Activated CD4-positive, alpha-beta T cell treated with anti-CD3 and anti-CD28 coated beads, Interleukin-2, amount 50 U/mL, for 24 hours (primary cell): ENCODE measurements at regions not wholly inside any gene's neighbourhood (a gene's known extent, or its start where the extent isn't known, plus 50 kb on each side); places are given as distances from the start of the nearest gene placed in this dataset.
"Not testable (repeated sequence)": the region's sequence is repeated elsewhere in the genome, so short reads cannot be mapped to it uniquely, and the experiment has no call there.

Experiments used
- DNase-seq, 2 donors: peaks; one replicate each; pipeline ENCODE4 v3.0.0-alpha.2; 2020; ENCODE audit warnings: low read depth in 1 of 2, low spot score in 1 of 2

DNA sequence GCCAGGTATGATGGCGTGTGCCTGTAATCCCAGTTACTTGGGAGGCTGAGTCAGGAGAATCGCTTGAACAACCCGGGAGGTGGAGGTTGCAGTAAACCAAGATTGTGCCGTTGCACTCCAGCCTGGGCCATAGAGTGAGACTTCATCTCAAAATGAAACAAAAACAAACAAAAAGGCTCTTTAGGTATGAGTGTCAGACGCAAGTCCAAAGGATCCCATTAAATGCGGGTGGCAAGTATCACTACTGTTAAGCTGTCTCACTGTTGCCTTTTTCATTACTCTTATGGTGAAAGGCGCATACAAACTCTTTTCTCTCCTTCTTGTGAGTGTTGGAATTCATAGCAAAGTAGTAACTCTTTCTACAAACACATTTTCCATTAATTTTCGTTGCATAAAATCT lies 688.5 kb upstream of the CHD1 start:
- no peak for DNase-seq

DNA sequence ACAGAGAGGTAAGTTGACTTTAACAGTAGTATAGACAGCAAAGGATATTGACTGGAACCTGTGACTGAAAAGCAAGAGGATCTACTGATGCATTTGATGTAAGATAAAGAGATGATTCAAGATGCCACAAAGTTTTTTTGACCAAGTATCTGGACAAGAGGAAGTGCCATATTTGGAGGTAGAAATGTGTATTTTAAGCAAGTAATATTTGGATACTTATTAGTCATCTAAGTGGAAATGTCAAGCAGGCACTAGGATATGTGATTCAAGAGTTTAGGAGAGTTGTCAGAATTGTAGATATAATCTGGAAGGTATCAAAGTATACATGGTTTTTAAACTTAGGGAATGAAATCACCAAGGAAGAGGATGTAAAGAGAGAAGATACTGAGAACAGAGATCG lies 686.1 kb upstream of the CHD1 start:
- no peak for DNase-seq

DNA sequence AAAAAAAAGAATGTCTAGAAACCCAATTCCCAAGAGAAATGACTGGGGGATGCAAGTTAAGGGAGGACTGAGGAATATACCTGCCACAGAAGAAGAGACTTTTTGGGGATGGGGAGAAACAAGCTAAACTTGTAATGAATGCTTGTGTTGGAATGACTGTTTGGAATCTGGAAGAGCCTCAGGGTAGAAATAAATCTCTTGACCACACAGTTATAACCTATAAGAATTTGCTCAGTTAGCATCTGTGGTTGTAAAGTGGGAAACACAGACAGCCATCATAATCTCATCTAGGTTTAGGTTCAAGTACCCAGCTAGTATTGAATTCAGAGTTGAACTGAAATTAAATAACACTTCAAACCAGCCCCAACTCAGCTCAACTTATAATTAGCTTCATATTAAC lies 678.3 kb upstream of the CHD1 start:
- no peak for DNase-seq

DNA sequence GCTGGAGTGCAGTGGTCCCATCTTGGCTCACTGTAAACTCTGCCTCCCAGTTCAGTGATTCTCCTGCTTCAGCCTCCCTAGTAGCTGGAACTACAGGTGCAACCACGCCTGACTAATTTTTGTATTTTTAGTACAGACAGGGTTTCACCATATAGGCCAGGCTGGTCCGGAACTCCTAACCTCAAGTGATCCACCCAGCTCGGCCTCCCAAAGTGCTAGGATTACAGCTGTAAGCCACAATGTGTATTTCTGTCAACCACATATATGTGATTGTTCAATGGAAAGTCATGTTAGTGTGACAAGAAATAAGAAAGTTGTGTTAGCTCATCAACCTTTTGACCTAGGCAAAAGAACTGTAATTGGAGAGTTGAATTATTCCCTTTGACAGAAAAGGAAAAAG lies 677.1 kb upstream of the CHD1 start:
- DNase-seq, result no peak

DNA sequence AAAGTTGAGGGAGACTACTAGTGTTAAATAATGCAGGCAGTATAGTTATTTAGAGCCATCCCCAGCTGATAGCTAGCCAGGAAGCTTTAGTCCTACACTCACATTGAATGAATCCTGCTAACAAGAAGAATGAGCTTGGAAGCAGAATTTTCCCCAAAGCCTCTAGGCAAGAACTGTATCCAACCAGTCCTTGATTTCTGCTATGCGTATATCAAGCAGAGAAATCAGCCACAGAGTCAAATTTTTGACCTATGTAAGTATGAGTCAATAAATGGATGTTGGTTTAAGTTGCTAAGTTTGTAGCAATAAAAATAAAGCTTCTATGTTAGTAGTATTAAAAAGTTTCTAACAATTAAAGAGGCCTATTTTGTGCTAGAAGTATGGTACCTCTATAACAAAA lies 672.1 kb upstream of the CHD1 start:
- DNase-seq, result no peak

DNA sequence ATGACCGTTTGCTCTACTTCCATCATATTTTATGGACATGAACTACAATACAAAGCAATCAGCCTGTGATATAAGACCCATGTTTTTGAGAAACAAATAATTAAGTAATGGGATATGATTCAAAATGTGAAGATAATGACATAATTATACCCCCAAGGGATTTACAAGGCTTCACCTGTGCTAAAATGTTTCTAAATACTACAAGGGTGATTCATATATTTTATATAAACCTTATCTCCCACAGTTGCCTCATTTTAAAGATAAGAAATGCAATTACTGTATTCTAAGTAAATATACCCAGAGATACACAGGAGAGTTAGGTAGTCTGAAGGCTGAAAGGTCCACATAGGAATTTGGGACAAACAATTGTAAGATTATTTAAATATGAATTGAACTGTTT lies 662.0 kb upstream of the CHD1 start:
- DNase-seq, result no peak

DNA sequence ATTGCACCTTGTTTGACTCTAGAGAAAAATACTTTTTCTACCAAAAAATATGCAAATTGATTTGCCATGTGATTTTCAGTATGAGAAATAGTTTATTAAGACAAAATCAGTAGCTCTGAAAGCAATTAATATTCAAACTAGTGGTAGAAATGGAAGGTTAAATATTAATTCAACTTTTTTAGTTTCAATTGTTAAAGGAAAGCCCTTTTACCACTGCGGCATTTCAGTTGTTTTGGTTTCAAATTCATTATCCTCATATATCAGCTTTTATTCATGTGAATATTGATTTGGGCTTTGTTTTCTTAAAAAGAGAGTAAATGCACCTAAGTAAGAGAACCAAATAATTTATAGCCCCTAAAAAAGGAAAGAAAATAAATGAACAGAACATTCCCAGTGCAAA lies 660.6 kb upstream of the CHD1 start:
- DNase-seq, result no peak

DNA sequence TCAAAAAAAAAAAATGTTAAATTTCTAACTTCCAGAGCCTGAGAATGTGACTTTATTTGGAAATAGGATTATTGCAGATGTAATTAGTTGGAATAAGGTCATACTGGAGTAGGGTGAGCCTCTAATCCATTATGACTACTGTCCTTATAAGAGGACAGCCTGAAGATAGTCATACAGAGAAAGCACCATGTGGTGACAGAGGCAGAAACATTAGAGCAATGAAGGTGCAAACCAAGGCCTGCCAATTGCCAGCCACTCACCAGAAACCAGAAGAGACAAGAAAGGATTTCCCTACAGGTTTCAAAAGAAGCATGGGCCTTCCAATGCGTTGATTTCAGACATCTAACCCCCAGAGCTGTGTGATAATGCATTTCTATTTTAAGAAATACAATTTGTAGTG lies 659.2 kb upstream of the CHD1 start:
- no peak for DNase-seq

DNA sequence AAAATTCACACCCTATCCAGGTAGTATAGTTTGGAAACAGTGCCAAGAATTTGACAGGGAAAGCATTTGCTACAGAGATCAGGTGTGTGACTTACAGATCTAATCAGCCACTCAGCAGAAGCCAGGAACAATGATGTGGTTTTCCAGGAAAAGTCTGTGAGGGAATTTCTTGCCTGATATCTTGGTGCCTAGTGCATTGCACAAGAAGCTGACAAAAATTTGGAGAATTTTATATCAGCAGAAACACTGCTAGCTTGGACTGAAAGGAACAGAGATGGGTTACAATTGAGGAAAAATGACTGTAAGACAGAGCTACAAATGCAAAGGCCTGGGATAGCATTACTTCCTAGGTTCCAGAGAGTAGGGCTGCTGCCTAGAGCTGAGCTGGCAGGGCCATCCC lies 658.1 kb upstream of the CHD1 start:
- DNase-seq, result no peak

DNA sequence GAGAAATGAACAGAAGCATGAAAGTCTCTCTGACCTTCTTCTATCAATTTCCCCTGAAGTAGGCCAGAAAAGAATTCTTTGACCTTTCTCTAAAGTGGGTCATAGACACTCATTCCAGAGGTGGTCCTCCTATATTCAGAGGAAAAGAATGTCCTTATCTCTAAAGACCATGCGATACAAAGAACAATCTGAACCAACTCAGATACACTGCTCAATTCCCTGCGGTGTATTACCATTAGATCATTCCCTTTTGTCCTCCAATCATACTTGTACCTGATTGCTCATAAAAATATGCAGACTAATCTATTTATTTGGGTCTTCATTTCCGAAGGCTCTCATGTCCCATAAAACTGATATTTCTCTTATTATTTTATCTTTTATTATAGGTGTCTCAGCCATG lies 652.4 kb upstream of the CHD1 start:
- DNase-seq, result not testable (repeated sequence)

DNA sequence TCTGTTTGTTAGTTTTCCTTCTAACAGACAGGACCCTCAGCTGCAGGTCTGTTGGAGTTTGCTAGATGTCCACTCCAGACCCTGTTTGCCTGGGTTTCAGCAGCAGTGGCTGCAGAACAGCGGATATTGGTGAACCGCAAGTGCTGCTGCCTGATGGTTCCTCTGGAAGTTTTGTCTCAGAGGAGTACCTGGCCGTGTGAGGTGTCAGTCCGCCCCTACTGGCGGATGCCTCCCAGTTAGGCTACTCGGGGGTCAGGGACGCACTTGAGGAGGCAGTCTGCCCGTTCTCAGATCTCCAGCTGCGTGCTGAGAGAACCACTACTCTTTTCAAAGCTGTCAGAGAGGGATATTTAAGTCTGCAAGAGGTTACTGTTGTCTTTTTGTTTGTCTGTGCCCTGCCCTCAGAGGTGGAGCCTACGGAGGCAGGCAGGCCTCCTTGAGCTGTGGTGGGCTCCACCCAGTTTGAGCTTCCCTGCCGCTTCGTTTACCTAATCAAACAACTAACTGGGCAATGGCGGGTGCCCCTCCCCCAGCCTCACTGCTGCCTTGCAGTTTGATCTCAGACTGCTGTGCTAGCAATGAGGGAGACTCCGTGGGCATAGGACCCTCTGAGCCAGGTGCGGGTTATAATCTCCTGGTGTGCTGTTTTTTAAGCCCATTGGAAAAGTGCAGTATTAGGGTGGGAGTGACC lies 634.3 kb upstream of the CHD1 start:
- DNase-seq, result not testable (repeated sequence)

DNA sequence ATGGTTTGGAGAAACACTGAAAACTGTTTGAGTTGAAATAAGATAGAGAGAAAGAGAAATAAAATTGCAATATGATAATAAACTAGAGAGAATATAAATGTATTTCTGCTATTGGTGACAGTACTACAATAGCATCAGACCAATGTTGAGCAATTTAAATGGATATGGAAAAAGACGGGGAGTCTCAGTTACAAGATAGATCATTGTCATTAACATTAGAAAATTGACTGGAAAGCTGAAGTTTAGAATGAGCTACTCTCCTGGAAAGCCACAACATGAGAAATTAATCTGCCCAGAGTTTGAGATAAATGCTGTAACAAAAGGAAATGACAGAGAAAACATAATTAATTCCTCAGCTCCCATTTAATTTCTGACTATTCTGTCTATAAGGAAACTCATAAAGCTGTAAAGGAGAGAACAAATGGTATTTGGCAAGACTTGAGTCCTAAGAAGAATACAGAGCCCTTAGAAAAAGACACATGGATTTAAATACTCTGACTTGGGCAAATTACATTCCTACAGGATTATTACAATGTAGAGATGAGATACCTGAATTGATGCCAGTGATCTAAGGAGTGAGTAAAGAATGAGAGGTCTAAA lies 624.5 kb upstream of the CHD1 start:
- no peak for DNase-seq

DNA sequence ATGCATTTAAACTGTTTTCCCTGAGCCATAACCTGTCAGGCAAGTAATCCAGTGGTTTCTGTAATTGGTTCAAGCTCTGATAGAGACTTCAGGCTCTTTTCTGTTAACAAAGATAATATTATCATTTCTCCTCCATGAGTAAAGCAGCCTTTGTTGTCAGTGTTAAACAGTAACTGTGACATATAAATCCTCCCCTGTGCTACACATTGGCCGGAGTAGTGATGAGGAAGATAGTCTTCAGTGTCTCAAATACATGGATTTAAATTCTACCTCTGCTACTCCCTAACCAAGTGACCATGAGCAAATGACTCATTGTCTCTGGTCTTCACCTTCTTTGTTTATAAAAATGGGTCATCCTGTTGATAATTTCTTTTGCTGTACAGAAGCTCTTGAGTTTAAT lies 615.5 kb upstream of the CHD1 start:
- no peak for DNase-seq

DNA sequence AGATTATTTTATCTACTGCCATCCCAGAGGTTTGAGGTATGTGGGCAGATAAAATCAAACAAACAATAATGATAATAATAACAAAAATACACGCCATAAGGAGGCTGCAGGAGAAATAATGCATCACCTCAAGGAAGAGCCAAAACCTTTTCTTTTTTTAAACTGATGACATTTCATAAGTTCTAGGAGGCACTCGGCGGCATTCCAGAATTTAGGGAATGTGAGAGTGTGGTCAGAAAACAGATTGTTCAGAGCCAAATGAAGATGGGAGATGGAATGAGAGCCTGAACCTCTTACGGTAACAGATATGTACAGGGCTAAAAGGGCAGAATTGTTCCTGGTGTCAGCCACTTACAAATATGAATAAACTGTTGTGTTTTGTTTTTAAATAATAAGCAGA lies 615.0 kb upstream of the CHD1 start:
- DNase-seq, result no peak

DNA sequence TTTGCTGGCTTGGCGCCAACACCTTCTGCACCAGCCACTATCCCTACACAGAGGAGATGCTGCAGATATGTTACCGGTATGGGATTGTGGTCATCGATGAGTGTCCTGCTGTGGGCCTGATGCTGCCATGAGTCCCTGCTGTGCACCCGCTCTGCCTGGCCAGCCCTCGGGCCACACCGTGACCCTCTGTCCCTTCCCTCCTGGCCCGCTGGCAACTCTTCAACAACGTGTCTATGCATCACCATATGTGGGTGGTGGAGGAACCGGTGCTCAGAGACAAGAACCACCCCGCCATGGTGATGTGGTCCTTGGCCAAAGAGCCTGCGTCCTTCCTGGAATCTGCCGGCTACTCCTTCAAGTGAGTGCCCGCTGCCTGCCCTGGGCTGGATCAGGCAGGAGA lies 605.4 kb upstream of the CHD1 start:
- not testable (repeated sequence) for DNase-seq

DNA sequence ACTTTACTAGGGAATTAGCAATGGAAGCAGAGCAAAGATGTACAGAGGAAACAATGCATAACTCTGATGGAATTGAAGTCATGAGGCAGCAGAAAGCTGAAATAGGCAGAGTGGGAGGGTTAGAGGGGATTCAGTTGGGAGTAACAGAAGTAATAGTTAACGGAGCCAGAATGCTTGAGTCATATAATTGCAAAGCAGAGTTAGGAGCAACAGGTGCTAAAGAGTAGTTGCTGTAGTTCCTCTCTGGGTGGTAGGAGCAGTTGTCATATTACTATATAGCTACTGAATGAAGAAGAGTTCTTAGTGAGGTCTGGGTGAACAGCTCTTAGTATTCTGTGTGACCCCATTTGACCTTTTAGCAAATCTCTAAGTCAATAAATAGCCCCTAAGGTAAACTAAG lies 592.9 kb upstream of the CHD1 start:
- not testable (repeated sequence) for DNase-seq

DNA sequence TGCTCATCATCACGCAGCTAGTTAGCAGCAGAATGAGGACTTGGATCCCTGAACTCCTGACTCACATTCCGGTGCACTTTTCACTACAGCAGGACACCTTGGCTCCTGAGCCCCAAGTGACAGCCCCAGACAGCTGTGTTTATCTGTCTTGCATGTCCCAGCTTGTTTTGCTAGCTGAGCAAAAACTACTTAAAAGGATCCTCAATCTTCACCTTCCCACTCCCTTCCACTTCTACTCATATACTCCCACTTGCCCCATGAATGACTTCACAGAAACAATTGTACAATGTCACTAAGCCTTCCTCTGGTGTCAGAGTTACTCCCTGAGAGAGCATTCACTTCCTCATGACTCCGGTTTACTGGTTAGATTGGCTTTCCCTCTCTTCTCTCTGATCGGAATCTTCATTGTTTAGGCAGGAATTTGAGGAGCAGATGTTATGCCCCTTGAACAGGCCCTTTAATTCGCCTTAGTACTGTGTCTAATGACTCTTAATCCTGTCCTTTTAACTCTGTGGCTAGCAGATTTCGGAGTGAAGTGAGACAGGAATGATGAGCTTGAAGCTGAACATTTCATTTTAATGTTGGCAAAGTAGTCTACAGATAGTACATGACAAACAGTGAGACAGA lies 587.2 kb upstream of the CHD1 start:
- not testable (repeated sequence) for DNase-seq

DNA sequence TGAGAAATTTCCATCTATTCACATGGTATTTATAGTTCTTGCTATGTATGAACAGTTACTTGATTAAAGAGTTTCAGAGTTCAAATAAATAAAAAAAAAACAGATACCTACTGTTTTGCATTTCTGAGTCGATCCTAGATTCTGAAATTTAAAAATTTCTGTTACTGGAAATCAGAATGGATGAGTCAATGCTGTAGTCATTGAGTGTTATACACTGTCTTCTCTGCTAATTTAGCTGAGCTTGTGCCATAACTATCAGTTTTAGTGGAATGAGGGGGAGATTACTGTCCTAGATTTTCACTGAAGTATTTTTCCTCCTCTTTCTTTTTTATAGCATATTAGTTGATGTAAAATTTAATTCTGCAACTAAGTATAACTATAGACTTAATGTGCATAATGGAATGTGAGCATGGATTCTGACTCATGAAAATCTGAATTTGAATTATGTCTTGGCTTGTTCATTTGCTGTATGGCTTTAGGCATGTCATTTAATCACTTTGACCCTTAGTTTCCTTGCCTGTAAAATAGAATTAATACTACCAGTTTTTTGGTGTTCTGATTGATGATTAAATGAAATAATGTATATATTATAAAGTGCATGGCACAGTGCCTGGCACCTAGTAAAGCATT lies 581.5 kb upstream of the CHD1 start:
- DNase-seq, result not testable (repeated sequence)

DNA sequence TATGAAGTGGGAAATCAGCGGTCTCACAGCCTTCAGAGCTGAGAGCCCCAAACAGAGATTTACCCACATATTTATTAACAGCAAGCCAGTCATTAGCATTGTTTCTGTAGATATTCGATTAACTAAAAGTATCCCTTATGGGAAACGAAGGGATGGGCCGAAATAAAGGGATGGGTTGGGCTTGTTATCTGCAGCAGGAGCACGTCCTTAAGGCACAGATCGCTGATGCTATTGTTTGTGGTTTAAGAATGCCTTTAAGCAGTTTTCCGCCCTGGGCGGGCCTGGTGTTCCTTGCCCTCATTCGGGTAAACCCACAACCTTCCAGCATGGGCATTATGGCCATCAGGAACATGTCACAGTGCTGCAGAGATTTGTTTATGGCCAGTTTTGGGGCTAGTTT lies 580.3 kb upstream of the CHD1 start:
- not testable (repeated sequence) for DNase-seq

DNA sequence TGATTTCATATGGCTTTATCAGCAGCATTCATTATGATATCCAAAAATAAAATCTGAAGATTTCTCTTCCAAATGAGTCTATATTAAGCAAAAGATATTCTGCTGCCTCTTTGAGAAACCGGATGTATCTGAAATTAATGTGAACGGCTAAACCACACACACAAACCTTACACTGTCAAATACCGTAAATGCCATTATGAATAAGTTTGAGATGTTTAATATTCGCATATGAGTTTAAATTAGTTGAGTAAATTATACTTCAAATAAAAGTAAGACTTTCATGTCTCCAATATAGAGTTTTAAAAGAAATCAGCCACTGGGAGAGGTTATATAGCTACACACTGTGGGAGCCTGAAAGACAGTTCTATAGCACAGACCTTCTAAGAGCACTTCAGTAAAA lies 566.6 kb upstream of the CHD1 start:
- not testable (repeated sequence) for DNase-seq

DNA sequence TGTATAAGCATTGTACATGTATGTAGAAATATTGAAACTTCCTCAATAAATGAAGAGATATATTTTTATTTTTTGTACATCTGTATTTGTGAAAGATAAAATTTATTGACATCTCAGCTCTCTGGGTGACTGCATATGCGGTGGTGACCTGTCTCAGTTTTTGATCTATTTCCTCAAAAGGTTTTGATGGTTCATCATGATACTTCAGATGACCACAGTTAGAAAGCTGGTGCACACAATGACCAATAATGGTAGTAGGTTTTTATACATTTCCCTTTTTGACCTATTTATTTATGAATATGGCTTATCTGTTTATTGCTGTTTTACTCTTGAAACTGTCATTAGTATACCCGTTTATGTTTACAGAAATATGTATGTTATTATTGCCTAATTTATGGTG lies 549.6 kb upstream of the CHD1 start:
- not testable (repeated sequence) for DNase-seq

DNA sequence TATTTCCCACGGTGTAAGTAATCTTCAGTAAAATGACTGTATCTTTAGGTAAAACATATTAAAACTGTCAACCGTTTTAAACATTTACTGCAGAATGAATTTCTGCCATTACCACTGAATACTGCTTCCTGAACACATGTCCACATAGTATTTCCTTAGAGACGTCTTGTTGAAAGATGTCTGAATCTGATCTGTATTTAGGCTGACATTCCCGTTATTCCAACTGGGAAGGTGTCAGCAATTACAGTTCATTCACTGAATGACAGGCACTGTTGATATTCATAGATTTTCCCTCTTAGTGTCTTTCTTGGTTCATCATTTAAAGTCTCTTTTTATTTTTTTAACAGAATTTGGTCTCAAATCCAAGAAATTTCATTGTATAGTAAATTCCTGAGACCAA lies 544.5 kb upstream of the CHD1 start:
- not testable (repeated sequence) for DNase-seq
